ENCODE measurements at regions not wholly inside any gene's neighbourhood (a gene's known extent, or its start where the extent isn't known, plus 50 kb on each side); places are given as distances from the start of the nearest gene placed in this dataset.

GRCh38 chr10:27410153-27410552, 94.0 kb upstream of the RAB18 start:
- H3K4me2 ChIP-seq (ENCODE audit: low read length), result no peak overlapping the region
- no peak overlapping the region for H2AFZ ChIP-seq (ENCODE audit: low read length)
- no peak overlapping the region for H3K27ac ChIP-seq (ENCODE audit: low read depth, low read length, poor library complexity, severe bottlenecking)
- no peaks in the 10 kb centered on the region for H3K79me2 ChIP-seq (ENCODE audit: insufficient read depth, low read length)
- H3K27me3 ChIP-seq (ENCODE audit: insufficient read depth, low read length), result no peaks in the 10 kb centered on the region
- H3K4me3 ChIP-seq (ENCODE audit: low read depth, low read length, poor library complexity, severe bottlenecking), result no peak overlapping the region
- TF ChIP-seq CTCF (IDR thresholded peaks at IDR 0.05; ENCODE audit: low read length), result no peak
- TF ChIP-seq EZH2 (IDR thresholded peaks at IDR 0.05; ENCODE audit: borderline replicate concordance, low read length), result no peak
- no peaks in the 10 kb centered on the region for H3K4me1 ChIP-seq (ENCODE audit: insufficient read depth, low read length, severe bottlenecking)
- no peaks in the 10 kb centered on the region for H3K36me3 ChIP-seq (ENCODE audit: insufficient read depth, low read length)
- H3K9me3 ChIP-seq (ENCODE audit: low read length), result no peaks in the 10 kb centered on the region
- no peaks in the 10 kb centered on the region for H3F3A ChIP-seq (ENCODE audit: insufficient read depth, low read length)
- no peaks in the 10 kb centered on the region for H3K9me2 ChIP-seq (ENCODE audit: low read depth, low read length)
- no peaks in the 10 kb centered on the region for H4K20me1 ChIP-seq (ENCODE audit: insufficient read depth, low read length)
- H3K9ac ChIP-seq (ENCODE audit: low read length), result no peak overlapping the region

- Histone ChIP-seq H3K9me3 (ENCODE audit: low read length) (no peaks in the 10 kb centered on the region), H4K20me1 (ENCODE audit: insufficient read depth, low read length) (no peaks in the 10 kb centered on the region), H3K9me2 (ENCODE audit: low read depth, low read length) (no peaks in the 10 kb centered on the region), H3K4me3 (ENCODE audit: low read depth, low read length, poor library complexity, severe bottlenecking) (no peak overlapping the region), H3K4me1 (ENCODE audit: insufficient read depth, low read length, severe bottlenecking) (no peaks in the 10 kb centered on the region), H2AFZ (ENCODE audit: low read length) (no peak overlapping the region), H3K36me3 (ENCODE audit: insufficient read depth, low read length) (no peaks in the 10 kb centered on the region), H3K4me2 (ENCODE audit: low read length) (no peak overlapping the region), H3K27me3 (ENCODE audit: insufficient read depth, low read length) (no peaks in the 10 kb centered on the region), H3K27ac (ENCODE audit: low read depth, low read length, poor library complexity, severe bottlenecking) (no peak overlapping the region), H3K79me2 (ENCODE audit: insufficient read depth, low read length) (no peaks in the 10 kb centered on the region), H3F3A (ENCODE audit: insufficient read depth, low read length) (no peaks in the 10 kb centered on the region), H3K9ac (ENCODE audit: low read length) (no peak overlapping the region)
- no peak for TF ChIP-seq EZH2 (IDR thresholded peaks at IDR 0.05; ENCODE audit: borderline replicate concordance, low read length)
- TF ChIP-seq CTCF (IDR thresholded peaks at IDR 0.05; ENCODE audit: low read length), result no peak
Measured at GRCh38 chr10:27407271-27407670, 96.8 kb upstream of the RAB18 start.

- Histone ChIP-seq H3K9ac (ENCODE audit: low read length) (no peak overlapping the region), H2AFZ (ENCODE audit: low read length) (no peak overlapping the region), H3K79me2 (ENCODE audit: insufficient read depth, low read length) (no peaks in the 10 kb centered on the region), H3K27ac (ENCODE audit: low read depth, low read length, poor library complexity, severe bottlenecking) (no peak overlapping the region), H3K36me3 (ENCODE audit: insufficient read depth, low read length) (no peaks in the 10 kb centered on the region), H3K4me1 (ENCODE audit: insufficient read depth, low read length, severe bottlenecking) (no peaks in the 10 kb centered on the region), H4K20me1 (ENCODE audit: insufficient read depth, low read length) (no peaks in the 10 kb centered on the region), H3K4me3 (ENCODE audit: low read depth, low read length, poor library complexity, severe bottlenecking) (no peak overlapping the region), H3K27me3 (ENCODE audit: insufficient read depth, low read length) (no peaks in the 10 kb centered on the region), H3K9me3 (ENCODE audit: low read length) (no peaks in the 10 kb centered on the region), H3F3A (ENCODE audit: insufficient read depth, low read length) (no peaks in the 10 kb centered on the region), H3K4me2 (ENCODE audit: low read length) (no peak overlapping the region), H3K9me2 (ENCODE audit: low read depth, low read length) (no peaks in the 10 kb centered on the region)
- TF ChIP-seq EZH2 (IDR thresholded peaks at IDR 0.05; ENCODE audit: borderline replicate concordance, low read length), result no peak
Measured at GRCh38 chr10:27399871-27400270, 104.2 kb upstream of the RAB18 start.

- peaks cover 11% of the 10 kb centered on the region; the same call in 1 of the 2 replicates for H3K9me3 ChIP-seq (ENCODE audit: low read length)
- H3K79me2 ChIP-seq (ENCODE audit: insufficient read depth, low read length), result no peaks in the 10 kb centered on the region
- no peak overlapping the region for H3K9ac ChIP-seq (ENCODE audit: low read length)
- no peak overlapping the region for H3K27ac ChIP-seq (ENCODE audit: low read depth, low read length, poor library complexity, severe bottlenecking)
- H3K4me2 ChIP-seq (ENCODE audit: low read length), result no peak overlapping the region
- no peak overlapping the region for H2AFZ ChIP-seq (ENCODE audit: low read length)
- H3K9me2 ChIP-seq (ENCODE audit: low read depth, low read length), result no peaks in the 10 kb centered on the region
- H3K4me3 ChIP-seq (ENCODE audit: low read depth, low read length, poor library complexity, severe bottlenecking), result no peak overlapping the region
- H3K36me3 ChIP-seq (ENCODE audit: insufficient read depth, low read length), result no peaks in the 10 kb centered on the region; the same call in 1 of the 2 replicates
- H3K27me3 ChIP-seq (ENCODE audit: insufficient read depth, low read length), result no peaks in the 10 kb centered on the region
- H3K4me1 ChIP-seq (ENCODE audit: insufficient read depth, low read length, severe bottlenecking), result no peaks in the 10 kb centered on the region
- TF ChIP-seq EZH2 (IDR thresholded peaks at IDR 0.05; ENCODE audit: borderline replicate concordance, low read length), result no peak
- no peak for TF ChIP-seq CTCF (IDR thresholded peaks at IDR 0.05; ENCODE audit: low read length)
- no peaks in the 10 kb centered on the region for H4K20me1 ChIP-seq (ENCODE audit: insufficient read depth, low read length)
- H3F3A ChIP-seq (ENCODE audit: insufficient read depth, low read length), result no peaks in the 10 kb centered on the region
Measured at GRCh38 chr10:27393961-27394360, 110.1 kb upstream of the RAB18 start.
